GM19238 (cell line): ENCODE measurements at regions not wholly inside any gene's neighbourhood (a gene's known extent, or its start where the extent isn't known, plus 50 kb on each side); places are given as distances from the start of the nearest gene placed in this dataset.
"Not testable (repeated sequence)": the region's sequence is repeated elsewhere in the genome, so short reads cannot be mapped to it uniquely, and the experiment has no call there.

Experiments
- DNase-seq: peaks from one replicate; pipeline ENCODE4 v3.0.0; 2011; ENCODE audit warnings: low spot score; ENCODE audit not compliant: insufficient read length

DNA sequence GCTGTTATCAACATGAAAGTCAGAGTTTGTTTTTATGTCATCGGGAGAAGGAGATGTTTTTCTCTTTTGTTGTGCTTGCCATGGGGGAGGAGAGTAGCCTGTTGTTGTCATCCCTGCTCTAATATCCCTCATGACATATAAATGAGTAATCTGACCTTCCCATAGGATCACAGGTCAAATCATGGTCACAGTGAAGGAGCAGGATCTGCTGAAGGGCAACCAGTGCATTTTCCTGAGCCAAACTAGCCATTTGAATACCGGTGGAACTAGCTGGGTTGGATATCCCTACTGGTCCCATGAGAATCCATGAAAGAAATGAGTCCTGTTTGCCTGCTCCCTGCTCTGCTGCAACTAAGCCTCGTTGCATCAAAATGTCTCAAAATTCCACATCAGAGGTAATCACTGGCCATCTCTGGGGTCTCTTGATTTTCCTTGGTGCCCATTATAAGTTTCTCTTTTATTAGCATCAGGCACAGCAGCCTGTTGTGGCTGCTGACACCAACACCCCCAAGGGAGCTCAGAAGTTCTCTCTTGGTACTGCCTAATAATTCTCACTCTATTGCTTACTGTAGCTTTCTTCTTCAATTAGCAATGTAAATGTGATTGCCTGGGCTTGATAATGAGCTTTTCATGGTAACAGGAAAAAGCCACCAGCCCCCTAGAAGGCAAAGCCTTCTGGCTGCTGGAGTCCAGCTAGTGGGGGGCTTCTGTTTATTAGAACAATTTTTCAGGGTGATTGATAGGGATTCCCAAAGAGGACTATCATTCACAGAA is 211.4 kb upstream of the ERCC4 start:
- no peak for DNase-seq

DNA sequence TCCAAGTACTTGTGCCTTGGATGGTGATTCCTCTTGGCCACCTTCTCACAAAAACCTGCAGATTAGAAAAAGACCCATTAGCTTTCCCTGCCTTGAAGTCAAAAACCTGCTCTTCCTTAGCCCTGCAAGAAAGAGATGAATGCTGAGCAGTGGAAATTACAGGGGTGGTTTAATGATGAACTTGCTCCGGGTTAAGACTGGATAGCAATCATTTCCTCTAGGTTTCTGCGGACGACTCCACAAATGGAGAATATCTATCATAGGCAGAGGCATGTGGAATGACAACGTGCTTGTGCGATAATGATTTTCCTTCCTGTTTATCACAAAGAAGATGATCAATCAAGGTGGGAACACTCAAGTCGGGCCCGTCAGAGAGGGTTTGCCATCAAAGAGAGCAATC is 201.2 kb upstream of the ERCC4 start:
- no peak for DNase-seq

DNA sequence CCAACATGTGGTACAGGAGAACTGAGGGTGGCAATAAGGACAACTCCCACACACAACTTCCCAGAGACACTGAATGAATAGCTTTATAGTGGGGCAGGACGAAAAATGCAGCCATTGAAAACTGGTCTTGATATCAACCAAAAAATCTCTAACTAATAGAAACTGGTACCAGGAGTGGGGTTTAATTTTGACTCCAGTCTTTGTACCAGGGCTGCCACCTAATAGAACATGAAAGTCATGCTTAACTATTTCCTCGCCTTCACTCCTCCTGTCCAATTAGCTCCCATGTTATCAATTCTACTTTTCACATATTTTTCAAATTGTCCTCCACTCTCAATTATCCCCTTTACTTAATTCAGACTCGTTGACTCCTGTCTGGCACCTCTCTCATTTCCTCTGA is 192.0 kb upstream of the ERCC4 start:
- no peak for DNase-seq

DNA sequence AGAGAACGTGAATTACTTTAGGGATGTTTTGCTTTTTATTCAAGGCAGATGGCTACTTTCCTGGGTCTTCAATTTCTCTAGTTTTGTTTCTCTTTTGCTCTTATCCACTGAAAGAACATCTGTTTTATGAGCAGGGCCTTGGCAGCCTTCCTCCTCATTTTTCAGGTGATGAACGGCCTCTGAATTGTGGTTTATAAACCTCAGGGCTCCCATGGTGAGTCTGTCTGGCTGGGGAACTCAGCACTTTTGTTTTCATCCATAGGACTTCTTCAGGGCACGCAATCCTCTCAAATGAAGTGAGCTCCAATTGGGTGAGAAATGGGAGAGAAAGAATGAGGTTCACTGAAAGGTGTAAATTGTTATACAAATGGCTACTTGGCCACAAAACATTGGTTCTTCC is 186.4 kb upstream of the ERCC4 start:
- DNase-seq: no peak

DNA sequence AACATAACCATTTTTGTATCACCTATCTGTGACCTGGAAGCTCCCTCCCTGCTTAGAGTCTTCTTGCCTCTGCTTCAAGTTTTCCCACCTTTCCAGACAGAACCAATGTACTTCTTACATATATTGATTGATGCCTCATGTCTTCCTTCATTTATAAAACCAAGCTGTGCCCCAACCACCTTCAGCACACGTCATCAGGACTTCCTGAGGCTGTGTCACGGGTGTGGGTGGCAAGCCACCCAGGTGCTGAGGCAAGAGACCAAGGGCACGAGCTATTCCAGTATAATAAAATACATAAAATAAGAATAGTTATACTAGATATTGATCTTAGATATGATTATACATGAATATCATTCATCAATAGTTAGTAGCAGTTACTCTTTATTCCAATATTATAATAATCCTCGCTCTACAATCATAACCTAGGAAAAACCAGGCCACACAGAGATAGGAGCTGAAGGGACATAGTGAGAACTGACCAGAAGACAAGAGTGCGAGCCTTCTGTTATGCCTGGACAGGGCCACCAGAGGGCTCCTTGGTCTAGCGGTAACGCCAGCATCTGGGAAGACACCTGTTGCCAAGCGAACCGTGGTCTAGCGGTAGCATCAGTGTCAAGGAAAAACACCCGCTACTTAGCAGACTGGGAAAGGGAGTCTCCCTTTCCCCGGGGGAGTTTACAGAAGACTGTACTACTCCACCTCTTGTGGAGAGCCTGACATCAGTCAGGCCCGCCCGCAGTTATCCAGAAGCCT is 180.2 kb upstream of the ERCC4 start:
- DNase-seq: not testable (repeated sequence)

DNA sequence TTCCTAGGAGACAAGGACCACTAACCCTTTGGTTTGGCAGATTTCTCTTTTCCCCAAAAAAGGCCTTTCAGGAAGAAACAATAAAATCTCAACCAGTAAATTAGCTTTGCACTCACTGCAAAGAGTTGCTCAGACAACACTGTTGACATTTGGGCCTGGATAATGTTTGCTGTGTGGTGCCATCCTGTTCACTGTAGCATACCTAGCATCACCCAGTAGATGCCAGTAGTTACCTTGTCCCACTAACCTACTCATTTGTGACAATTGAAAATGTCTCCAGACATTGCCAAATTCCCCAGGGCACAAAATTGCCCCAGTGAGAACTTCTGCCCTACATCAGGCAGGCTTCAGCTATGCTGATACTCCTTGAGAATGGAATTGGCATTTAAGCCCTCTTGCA is 177.0 kb upstream of the ERCC4 start:
- no peak for DNase-seq

DNA sequence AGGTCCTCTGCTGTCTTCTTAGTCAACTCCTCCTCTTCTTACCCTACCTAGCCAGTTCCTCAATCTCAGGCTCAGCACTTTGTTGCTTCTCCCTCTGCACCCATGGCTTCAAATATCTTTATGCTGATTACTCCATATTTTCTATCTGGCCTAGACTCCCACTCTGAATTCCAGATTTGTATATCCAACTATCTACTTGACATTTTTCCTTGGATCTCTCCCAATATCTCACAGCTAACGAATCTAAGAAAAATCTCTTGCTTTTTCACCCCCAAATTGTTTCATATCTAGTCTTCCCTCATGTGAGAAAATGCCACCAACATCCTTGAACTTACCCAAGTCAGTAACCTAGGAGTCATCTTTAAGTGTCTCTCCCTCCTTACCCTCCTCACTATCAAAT is 176.4 kb upstream of the ERCC4 start:
- no peak for DNase-seq

DNA sequence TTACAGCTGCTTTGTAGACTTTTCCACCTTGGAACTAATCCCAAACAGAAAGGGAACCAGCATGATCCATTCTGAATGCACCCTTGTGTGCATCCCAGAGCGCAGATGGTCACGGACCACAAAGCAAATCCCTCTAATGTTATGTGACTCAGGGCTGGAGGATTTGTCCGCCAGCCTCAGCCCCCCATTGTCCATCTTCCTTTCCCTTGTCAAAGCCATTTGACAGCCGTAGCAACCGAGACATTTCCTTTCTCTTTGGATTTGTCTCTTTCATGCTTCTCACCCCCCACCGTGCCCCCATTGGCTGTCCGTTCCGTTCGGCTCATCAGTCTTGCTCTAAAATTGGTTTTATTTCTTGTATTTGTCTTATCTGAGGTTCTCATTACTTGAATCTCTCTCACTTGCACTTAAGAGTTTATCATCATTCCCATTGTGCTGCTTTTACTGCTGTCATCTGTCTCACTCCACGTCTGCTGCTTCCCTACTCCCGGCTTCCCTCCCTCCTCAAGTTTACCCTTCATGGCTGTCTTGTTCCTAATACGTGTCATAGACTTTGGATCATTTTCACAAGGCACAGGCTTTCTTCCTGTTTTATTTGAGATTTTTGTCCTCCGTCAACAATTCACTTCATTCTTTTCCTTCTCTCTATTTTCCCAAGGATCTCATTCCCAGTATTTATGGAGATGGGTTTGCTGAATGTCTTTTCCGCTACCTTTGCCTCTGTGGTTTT is 163.4 kb upstream of the ERCC4 start:
- no peak for DNase-seq

DNA sequence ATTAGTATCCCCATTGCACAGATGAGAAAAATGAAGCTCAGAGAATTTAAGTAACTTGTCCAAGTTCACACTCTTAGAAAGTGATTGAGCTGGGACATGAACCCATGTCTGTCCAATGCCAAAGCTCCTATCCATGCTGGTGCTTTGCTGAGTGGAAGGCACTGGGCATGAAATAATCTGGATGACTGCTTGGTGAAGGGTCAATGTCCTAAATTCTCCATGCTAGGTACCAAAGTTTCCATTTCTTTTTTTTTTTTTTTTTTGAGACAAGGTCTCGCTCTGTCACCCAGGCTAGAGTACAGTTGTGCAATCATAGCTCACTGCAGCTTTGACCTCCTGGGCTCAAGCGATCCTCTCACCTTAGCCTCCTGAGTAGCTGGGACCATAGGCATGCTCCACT is 153.6 kb upstream of the ERCC4 start:
- DNase-seq: no peak

DNA sequence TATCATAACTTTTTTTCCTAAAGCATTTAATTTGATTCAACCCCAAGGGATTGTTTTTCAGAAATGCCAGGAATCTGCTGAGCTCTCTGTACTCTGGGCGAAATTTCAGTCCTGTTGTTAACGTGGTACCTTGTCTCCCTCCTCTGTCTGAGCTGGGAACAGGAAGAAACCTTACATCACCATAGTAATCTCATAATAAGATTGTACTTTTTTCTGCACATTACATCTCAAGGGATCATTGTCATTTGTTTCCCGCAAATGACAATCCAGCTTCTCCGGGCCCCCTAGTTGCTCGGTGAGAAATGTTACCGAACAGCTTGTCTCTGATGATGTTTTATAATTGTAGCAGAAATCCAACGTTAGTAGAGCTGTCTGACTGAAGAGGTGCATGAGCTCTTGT is 152.7 kb upstream of the ERCC4 start:
- no peak for DNase-seq

DNA sequence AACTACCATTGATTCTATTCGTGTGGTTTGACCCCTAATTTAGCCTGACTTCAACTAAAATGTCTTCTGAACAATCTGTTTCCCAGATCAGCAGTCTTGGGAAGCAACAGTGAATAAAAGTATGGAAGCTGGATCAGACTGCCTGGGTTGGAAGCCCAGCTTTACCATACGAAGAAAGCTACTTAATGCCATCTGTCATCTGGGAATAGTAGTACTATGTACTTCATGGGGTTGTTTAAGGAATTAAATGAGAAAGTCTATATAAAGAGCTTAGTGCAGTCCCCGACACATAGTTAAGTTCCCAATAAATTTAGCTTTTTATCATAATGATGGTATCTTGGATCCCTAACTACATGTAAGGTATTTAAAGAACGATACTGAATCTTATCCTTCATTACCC is 151.5 kb upstream of the ERCC4 start:
- no peak for DNase-seq

DNA sequence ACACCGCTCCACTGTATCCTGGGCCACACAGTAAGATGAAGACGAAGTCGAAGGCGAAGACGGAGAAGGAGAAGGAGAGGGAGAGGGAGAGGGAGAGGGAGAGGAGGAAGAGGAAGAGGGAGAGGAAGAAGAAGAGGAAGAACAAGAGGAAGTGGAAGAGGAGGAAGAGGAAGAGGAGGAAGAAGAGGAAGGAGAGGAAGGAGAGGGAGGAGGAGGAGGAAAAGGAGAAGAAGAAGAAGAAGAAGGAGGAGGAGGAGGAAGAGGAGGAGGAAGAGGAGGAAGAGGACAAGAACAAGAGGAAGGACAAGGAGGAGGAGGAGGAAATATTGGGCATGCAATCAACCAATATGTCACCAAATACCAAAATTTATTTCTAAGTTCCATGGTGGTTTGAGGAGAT is 149.5 kb upstream of the ERCC4 start:
- no peak for DNase-seq

DNA sequence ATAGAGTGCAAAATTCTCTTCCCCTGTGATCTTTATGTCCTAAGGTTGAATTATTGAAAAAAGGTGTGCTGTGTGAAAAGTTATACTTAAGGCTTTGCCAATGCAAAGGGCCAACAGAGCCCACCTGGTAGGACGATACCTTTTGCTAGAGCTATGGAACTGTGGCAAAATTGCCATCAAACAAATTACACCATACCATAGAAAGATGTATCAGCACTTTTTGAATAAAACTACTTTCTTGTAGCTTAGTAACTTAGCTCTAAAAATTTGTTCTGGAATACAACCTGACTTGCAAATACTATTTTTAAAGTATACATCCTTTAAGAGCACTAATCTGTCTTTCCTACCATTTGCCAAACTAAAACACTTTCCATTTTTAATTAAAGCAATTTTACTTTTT is 147.2 kb upstream of the ERCC4 start:
- no peak for DNase-seq

DNA sequence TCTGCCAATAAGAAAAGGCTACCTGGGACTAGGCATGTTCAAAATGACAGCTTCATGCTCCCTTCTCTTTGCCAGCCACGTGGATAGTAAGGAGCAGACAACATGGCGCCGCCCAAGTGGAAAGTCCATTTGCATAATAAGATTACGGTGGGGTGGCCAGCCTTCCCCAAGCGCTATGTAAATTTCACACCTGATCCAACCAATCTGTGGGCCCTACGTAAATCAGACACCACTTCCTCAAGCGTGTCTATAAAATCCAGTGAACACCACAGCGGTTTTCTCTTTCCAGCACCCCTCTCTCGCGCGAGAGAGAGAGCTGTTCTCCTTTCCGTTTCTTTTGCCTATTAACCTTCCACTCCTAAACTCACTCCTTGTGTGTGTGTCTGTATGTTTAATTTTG is 140.3 kb upstream of the ERCC4 start:
- DNase-seq: no peak

DNA sequence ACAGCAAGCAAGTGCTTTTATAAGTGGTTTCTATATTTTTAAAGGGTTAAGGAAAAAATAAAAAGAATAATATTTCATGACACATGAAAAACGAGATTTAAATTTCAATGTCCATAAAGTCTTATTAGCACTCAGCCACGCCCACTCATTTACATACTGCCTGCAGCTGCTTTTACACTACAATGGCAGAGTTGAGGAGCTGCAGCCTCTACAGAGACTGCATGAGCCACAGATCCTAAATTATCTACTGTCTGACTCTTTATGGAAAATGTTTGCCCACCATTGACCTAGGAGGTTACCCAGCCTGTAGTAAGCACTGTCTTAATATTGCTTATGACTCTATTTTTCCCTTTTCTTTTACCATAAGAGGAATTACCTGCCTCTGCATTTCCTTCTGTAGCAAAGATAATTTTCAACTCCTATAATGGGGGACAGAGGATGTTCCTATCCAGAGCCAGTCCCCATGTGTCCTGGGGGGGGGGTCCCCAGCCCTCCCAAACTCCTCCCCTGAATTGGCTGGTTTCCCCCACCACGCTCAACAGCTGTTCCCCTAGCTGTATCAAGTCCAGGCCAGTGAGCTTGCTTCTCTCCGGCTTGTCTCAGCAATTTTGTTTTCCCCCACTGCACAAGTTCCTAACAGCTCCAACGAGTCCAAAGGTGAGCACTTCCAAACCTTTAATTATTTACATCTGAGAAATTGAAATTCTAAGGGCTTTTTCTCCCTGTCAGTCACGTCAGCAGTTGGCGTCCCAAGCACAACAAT is 139.4 kb upstream of the ERCC4 start:
- no peak for DNase-seq

DNA sequence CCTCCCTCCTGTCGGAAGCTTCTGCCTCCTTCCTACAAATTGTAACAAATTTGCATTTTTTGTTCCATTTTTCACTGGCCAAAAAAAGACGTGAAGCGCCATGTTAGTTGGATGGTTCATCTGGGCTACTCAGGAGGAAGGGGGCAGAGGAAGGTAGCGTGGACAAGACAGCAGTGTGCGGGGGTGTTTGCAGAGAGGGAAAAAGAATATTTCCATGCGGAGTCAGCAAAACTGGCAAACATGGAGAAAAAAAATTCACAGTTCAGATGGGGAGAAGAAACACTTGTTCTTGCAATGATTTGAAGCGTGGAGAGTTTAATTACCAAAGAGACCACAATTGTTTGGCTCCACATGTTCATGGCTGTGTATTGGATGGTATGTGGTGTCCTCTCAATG is 138.8 kb upstream of the ERCC4 start:
- DNase-seq: no peak

DNA sequence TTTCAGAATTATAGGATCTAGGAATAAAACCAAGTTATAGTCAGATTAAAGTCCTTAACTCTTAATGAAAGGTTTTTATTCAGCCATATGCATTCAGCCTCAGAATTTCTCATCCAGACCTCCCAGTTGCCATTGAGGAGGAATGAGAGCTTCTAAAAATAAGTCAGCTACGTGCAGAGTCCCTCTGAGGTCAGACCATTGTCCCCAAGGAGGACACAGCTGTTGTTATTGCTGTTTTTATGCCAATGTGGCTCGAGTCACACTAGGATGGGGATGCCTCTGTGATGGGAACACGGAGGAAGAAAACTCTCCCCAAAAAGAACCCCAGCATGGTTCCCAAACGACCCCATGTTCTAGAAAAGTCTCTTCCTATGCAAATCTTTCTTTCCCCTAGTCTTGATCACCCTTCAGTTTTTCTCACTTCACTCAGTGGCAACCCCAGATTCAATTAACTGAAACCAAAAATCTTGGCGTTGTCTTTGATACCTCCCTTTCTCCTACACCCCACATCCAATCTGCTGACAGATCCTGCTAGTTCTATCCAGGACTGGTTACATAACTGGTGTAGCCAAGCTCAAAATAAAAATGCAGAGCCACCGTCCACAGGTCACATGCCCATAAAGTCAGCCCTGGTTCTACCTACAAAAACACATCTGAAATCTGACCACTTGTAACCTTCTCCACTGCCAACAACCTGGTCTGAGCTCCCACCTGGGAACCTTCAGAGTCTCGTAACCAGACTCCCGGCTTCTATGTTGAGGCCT is 138.2 kb upstream of the ERCC4 start:
- no peak for DNase-seq

DNA sequence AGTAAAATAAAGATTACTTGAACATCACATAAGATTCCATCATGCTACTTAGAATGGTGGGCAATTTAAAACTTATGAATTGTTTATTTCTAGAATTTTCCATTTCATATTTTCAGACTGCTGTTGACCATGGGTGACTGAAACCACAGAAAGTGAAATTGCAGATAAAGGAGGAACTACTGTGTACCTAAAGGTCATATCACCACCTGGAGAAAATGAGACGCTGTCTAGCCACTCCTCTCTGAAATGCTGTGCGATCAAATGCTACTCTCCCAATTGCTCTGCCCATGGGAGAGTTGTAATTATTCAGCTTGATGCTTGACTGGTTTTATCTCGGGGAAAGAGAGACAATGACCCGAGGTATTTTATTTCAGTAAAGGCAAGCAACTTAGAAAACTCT is 128.9 kb upstream of the ERCC4 start:
- DNase-seq: no peak

DNA sequence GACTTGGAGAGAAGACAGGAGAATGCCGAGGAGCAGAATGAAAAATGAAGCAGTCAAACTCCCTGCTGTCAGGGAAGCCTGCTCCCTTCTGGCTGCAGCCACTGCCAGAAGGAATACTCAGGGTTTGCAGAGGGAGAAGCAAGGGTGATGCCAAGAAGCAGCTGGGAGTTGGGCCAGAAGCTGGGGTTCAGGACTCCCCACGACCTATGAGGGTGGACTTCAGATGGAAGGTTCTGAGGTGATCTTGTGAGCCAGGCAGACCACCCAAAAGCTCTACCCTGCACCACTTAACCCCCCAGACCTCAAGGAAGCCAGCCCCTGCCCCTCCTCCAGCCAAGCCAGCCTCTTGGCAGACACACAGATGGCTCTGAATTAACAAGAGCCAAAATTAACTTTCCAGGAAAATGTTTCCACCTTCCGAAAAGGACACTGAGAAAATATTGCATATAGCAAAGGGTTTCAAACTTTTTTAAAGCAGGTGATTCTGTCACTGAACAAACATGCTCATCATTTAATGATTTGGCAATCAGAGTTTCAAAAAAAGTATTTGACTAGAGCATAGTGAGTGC is 126.0 kb upstream of the ERCC4 start:
- no peak for DNase-seq

DNA sequence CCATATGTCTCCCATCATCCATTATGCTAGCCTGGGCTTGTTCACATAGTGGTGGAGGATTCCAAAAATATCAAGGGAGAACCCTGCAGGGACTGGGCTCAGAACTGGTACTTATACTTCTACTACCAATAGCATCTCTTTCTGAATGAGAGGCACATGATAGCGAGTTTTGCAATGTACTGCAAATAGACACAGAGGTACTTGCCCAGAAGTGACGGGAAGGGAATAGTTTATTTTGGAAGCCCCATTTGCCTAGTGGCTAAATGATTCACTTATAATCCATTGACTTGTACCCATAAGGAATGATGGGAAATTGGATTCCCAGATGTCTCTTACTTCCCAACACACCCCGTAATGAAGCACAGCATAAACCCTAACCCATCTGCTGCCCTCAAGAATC is 124.8 kb upstream of the ERCC4 start:
- no peak for DNase-seq

DNA sequence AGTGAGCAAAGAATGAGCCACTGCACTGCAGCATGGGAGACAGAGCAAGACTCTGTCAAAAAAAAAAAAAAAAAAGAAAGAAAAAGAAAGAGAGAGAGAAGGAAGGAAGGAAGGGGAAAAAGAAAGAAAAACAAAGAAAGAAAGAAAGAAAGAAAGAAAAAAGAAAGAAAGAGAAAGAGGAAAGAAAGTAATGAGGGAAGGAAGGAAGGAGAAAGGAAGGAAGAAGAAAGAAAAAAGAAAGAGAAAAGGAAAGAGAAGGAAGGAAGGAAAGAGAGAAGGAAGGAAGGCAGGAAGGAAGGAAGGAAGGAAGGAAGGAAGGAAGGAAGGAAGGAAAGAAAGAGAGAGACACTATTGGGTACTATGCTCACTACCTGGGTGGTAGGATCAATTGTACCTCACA is 122.2 kb upstream of the ERCC4 start:
- no peak for DNase-seq
